ENCODE measurements at regions not wholly inside any gene's neighbourhood (a gene's known extent, or its start where the extent isn't known, plus 50 kb on each side); places are given as distances from the start of the nearest gene placed in this dataset.

GRCh38 chr4:116015549-116015948 is 902.1 kb upstream of the NDST4 start:
- H3K4me3 ChIP-seq, result no peak overlapping the region
- H3K9me3 ChIP-seq, result peaks cover 0 to 80% (median 31%) of the 10 kb centered on the region in 12 donors
- no peaks in the 10 kb centered on the region for H3K4me1 ChIP-seq
- H3K27me3 ChIP-seq, result no peaks in the 10 kb centered on the region
- no peak overlapping the region for H3K27ac ChIP-seq
- WGBS, 4 donors, result 79 to 89% (median 83%) methylated on average over 5 of the region's 5 CpGs
- no peak for DNase-seq
- no peaks in the 10 kb centered on the region for H3K36me3 ChIP-seq
- ATAC-seq, result no peak
- intact Hi-C loops (cut with DNase I), result no loop called here
- TF ChIP-seq POLR2A (IDR thresholded peaks at IDR 0.05), result no peak
- no peak for TF ChIP-seq CTCF (IDR thresholded peaks at IDR 0.05)

GRCh38 chr4:116015062-116015461 is 901.6 kb upstream of the NDST4 start:
- TF ChIP-seq POLR2A (IDR thresholded peaks at IDR 0.05) (no peak), CTCF (IDR thresholded peaks at IDR 0.05) (no peak)
- Histone ChIP-seq H3K4me3 (no peak overlapping the region), H3K27me3 (no peaks in the 10 kb centered on the region), H3K4me1 (no peaks in the 10 kb centered on the region), H3K27ac (no peak overlapping the region), H3K36me3 (no peaks in the 10 kb centered on the region), H3K9me3 (peaks cover 0 to 75% (median 29%) of the 10 kb centered on the region in 12 donors)
- DNase-seq, result no peak
- ATAC-seq, result no peak
- 43 to 91% (median 59%) methylated on average over 1 of the region's 1 CpG for WGBS, 4 donors
- intact Hi-C loops (cut with DNase I), result no loop called here

GRCh38 chr4:116010923-116011322 is 897.5 kb upstream of the NDST4 start:
- DNase-seq (no peak), ATAC-seq (no peak)
- Histone ChIP-seq H3K27me3 (no peaks in the 10 kb centered on the region), H3K4me1 (no peaks in the 10 kb centered on the region), H3K4me3 (no peak overlapping the region), H3K36me3 (no peaks in the 10 kb centered on the region), H3K9me3 (peaks cover 0 to 36% (median 18%) of the 10 kb centered on the region in 12 donors), H3K27ac (no peak overlapping the region)
- intact Hi-C loops (cut with DNase I), result no loop called here
- 50 to 62% (median 58%) methylated on average over 4 of the region's 4 CpGs for WGBS, 4 donors
- TF ChIP-seq CTCF (IDR thresholded peaks at IDR 0.05) (no peak), POLR2A (IDR thresholded peaks at IDR 0.05) (no peak)

GRCh38 chr4:116005806-116006088 is 892.3 kb upstream of the NDST4 start:
- Histone ChIP-seq H3K4me1 (no peaks in the 10 kb centered on the region), H3K27me3 (no peaks in the 10 kb centered on the region), H3K9me3 (peaks cover 0 to 3% (median 0%) of the 10 kb centered on the region in 12 donors), H3K27ac (no peak overlapping the region), H3K36me3 (no peaks in the 10 kb centered on the region), H3K4me3 (no peak overlapping the region)
- ATAC-seq (no peak), DNase-seq (no peak)
- WGBS, 4 donors, result 65 to 79% (median 67%) methylated on average over 1 of the region's 1 CpG
- TF ChIP-seq CTCF (IDR thresholded peaks at IDR 0.05) (no peak), POLR2A (IDR thresholded peaks at IDR 0.05) (no peak)
- intact Hi-C loops (cut with DNase I), result no loop called here

Measured in heart left ventricle (tissue), 16 donors.